ENCODE measurements at regions not wholly inside any gene's neighbourhood (a gene's known extent, or its start where the extent isn't known, plus 50 kb on each side); places are given as distances from the start of the nearest gene placed in this dataset.

GRCh38 chr5:13252699-13253098, 691.8 kb downstream of the DNAH5 start:
- no peaks in the 10 kb centered on the region for H3K9me2 ChIP-seq (ENCODE audit: insufficient read depth)
- no peak overlapping the region for H3K27ac Mint-ChIP-seq
- H3K4me1 ChIP-seq (ENCODE audit: insufficient read depth), result no peaks in the 10 kb centered on the region
- no peaks in the 10 kb centered on the region for H3K27me3 ChIP-seq (ENCODE audit: insufficient read depth)
- H3K36me3 Mint-ChIP-seq (ENCODE audit: low read depth), result no peaks in the 10 kb centered on the region
- no peak overlapping the region for H2AFZ ChIP-seq
- no peaks in the 10 kb centered on the region for H3F3A ChIP-seq (replicated peaks; ENCODE audit: low read depth)
- TF ChIP-seq ZNF331 (CRISPR knock-in tag; IDR thresholded peaks at IDR 0.05; ENCODE audit: low read depth) (no peak), POLR2AphosphoS5 (IDR thresholded peaks at IDR 0.05; ENCODE audit: low read depth) (no peak), ETS1 (IDR thresholded peaks at IDR 0.05) (no peak), EZH2phosphoT487 (IDR thresholded peaks at IDR 0.05; ENCODE audit: unreplicated experiment) (no peak), REST (IDR thresholded peaks at IDR 0.05; ENCODE audit: unreplicated experiment) (no peak), ZNF114 (CRISPR knock-in tag; IDR thresholded peaks at IDR 0.05) (no peak), EZH2 (IDR thresholded peaks at IDR 0.05; ENCODE audit: low read depth, unreplicated experiment) (no peak), CTCF (conservative IDR thresholded peaks at IDR 0.05; ENCODE audit: low read depth in 2 of 2) (no peak), STAT1 (IDR thresholded peaks at IDR 0.05; ENCODE audit: unreplicated experiment) (no peak), ZNF462 (CRISPR knock-in tag; IDR thresholded peaks at IDR 0.05) (no peak), JUNB (IDR thresholded peaks at IDR 0.05; ENCODE audit: unreplicated experiment) (no peak), CREB1 (CRISPR knock-in tag; IDR thresholded peaks at IDR 0.05; ENCODE audit: low read depth) (no peak), NANOG (IDR thresholded peaks at IDR 0.05; ENCODE audit: borderline replicate concordance) (no peak)
- H3K27me3 Mint-ChIP-seq (ENCODE audit: insufficient read depth, low read depth, poor library complexity), result no peaks in the 10 kb centered on the region
- no peak for ATAC-seq
- H3K9me3 Mint-ChIP-seq, result no peaks in the 10 kb centered on the region
- H3K36me3 ChIP-seq (ENCODE audit: insufficient read depth), result no peaks in the 10 kb centered on the region
- DNase-seq (ENCODE audit: low spot score), result no peak
- no peak overlapping the region for H3K4me3 Mint-ChIP-seq
- no peak overlapping the region for H3K4me2 ChIP-seq
- no peaks in the 10 kb centered on the region for H3K79me2 ChIP-seq (replicated peaks; ENCODE audit: insufficient read depth)
- H3K27ac ChIP-seq (ENCODE audit: low read depth), result no peak overlapping the region
- no peak overlapping the region for H3K4me3 ChIP-seq
- H3K4me1 Mint-ChIP-seq, result peaks cover 8% of the 10 kb centered on the region
- no peaks in the 10 kb centered on the region for H4K20me1 ChIP-seq (replicated peaks; ENCODE audit: insufficient read depth)

All from GM23338 (cell line).